AG09319 (cell line): ENCODE measurements at regions not wholly inside any gene's neighbourhood (a gene's known extent, or its start where the extent isn't known, plus 50 kb on each side); places are given as distances from the start of the nearest gene placed in this dataset.

Experiments used
- DNase-seq: peaks from one replicate; pipeline ENCODE4 v3.0.0-alpha.2; 2010; ENCODE audit warnings: low read depth; ENCODE audit errors: extremely low read depth
- TF ChIP-seq, protein P1 (sequence below): IDR thresholded peaks from 2 replicates; pipeline ENCODE4 v1.5.1; 2011; ENCODE audit warnings: low read depth, mild to moderate bottlenecking, inconsistent platforms, low read length, moderate library complexity

DNA sequence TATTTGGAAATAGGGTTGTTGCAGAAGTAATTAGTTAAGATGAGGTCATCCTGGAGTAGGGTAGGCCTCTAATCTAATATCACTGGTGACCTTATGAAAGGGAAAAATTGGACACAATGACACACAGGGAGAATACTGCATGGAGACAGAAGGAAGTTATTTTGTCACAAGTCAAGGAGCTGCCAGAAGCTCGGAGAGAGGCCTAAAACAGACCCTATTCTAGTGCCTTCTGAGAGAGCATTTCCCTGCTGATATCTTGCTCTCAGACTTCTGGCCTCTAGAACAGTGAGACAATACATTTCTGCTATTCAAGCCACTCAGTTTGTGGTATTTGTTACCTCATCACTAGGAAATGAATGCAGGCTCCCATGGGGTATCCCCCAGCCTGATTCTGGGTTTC is 332.9 kb downstream of the CSNK1G3 start:
- TF ChIP-seq, protein P1, sequence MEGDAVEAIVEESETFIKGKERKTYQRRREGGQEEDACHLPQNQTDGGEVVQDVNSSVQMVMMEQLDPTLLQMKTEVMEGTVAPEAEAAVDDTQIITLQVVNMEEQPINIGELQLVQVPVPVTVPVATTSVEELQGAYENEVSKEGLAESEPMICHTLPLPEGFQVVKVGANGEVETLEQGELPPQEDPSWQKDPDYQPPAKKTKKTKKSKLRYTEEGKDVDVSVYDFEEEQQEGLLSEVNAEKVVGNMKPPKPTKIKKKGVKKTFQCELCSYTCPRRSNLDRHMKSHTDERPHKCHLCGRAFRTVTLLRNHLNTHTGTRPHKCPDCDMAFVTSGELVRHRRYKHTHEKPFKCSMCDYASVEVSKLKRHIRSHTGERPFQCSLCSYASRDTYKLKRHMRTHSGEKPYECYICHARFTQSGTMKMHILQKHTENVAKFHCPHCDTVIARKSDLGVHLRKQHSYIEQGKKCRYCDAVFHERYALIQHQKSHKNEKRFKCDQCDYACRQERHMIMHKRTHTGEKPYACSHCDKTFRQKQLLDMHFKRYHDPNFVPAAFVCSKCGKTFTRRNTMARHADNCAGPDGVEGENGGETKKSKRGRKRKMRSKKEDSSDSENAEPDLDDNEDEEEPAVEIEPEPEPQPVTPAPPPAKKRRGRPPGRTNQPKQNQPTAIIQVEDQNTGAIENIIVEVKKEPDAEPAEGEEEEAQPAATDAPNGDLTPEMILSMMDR: no peak
- no peak for DNase-seq

DNA sequence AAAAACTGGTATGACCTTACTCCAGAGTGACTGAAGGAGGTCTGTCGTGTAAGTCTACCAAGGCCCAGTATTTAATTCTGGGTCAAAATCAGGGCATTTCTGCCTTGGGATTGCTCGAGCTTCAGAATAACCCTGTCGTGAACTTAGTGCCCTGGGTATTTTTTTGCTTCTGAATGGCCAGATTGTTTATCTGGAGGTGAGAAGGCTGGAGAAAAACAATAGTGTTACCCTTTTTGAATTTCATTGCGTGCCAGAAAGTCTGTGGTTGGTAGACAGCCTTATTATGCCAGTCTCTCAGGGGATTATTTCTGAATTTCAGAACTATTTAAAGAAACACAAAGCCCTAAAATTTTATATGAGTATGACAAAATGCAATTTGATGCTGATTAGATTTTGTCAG is 323.4 kb downstream of the CSNK1G3 start:
- DNase-seq: peak; percentile 16
- TF ChIP-seq, protein P1: no peak

DNA sequence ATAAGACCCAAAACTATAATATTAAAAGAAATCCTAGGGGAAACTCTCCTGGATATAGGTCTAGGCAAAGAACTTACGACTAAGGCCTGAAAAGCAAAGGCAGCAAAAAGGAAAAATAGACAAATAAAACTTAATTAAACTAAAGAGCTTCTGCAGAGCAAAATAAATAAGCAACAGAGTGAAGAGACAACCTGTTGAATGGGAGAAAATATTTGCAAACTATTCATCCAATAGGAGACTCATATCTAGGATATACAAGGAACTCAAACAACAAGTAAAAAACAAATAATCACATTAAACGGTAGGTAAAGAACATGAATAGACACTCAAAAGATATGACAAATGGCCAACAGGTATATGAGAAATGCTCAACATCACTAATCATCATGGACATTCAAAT is 318.6 kb downstream of the CSNK1G3 start:
- DNase-seq: no peak
- TF ChIP-seq, protein P1: no peak

DNA sequence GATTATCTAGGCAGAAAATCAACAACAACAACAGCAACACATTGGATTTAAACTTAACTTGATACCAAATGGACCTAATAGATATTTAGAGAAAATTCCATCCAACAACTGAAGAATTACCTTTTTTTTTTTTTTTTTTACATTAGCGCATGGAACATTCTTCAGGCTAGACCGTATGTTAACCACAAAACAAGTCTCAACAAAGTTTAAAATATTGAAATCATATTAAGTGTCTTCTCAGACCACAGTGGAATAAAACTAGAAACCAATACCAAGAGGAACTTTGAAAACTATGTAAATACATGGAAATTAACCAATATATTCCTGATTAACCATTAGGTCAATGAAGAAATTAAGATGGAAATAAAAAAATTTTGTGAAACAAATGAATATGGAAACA is 315.8 kb downstream of the CSNK1G3 start:
- TF ChIP-seq, protein P1: no peak
- no peak for DNase-seq

DNA sequence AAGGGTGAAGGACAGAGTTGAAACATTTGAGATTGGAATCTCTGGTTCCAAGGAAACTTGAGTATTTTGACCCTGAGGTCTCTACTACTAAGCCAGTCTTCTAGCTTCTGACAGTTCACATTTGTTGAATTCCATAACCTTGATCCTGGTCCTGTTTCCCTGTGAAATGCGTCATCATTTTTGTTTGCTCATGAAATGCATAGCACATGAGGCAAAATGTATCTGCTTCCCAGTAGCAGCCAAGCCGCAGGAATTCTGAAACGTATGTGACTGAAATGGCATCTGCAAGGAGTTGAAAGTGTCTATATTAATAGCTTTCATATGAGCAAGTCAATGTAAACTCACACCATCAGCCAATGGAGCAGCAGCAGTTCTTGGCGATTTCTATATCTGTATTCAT is 307.9 kb downstream of the CSNK1G3 start:
- peak; percentile 44 for DNase-seq
- TF ChIP-seq, protein P1: no peak

DNA sequence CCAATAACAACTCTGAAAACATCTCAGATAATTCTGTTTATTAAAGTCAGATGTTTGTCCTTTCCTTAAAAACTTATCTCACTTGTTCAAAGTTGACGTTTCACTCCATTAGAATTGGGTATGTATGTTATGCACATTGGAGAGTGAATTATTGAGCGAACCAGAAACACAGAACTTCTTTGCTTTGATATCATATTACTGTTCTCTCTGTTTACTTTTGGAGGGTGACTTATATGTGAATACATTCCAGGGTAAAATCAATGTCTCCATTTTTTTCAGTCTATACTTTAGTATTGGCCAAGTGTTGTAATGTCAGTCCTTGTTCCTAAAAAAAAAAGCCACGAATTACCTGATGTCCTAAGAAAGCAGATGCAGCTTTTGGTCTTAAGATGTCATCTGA is 307.4 kb downstream of the CSNK1G3 start:
- no peak for DNase-seq
- TF ChIP-seq, protein P1: no peak

DNA sequence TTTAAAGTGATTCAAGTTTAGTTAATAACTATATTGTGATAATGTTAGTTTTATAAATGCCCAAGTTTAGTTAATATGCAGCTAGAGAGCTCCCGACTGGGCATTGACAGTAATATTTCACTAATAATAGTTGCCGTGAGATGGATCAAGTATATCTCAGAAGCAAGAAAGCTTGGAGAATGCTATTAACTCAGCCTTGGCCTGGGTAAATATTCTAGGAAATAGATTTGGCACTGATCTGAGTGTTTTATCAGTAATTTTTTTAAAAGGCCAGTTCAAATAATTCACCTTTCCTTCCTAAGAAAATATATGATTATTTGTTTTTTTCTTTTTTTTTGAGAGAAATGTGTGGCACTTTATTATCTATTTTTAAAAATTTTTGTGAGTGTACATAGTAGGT is 305.3 kb downstream of the CSNK1G3 start:
- TF ChIP-seq, protein P1: no peak
- DNase-seq: no peak
